Inferior parietal cortex (tissue), 1 donor: ENCODE measurements at regions not wholly inside any gene's neighbourhood (a gene's known extent, or its start where the extent isn't known, plus 50 kb on each side); places are given as distances from the start of the nearest gene placed in this dataset.

Experiments used
- DNase-seq: peaks from one replicate; pipeline ENCODE4 v3.0.0-alpha.2; 2016; ENCODE audit errors: extremely low spot score

GRCh38 chr7:136665878-136666509, 202.5 kb upstream of the CHRM2 start:
- no peak for DNase-seq

- no peak for DNase-seq
Measured at GRCh38 chr7:136664537-136664936, 203.9 kb upstream of the CHRM2 start.

- DNase-seq = no peak
Measured at GRCh38 chr7:136657482-136657921, 210.9 kb upstream of the CHRM2 start.

GRCh38 chr7:136656516-136656915, 211.9 kb upstream of the CHRM2 start:
- DNase-seq = no peak

GRCh38 chr7:136655414-136655813, 213.0 kb upstream of the CHRM2 start:
- DNase-seq = no peak

GRCh38 chr7:136654406-136654805, 214.0 kb upstream of the CHRM2 start:
- no peak for DNase-seq

GRCh38 chr7:136652635-136653370, 215.6 kb upstream of the CHRM2 start:
- no peak for DNase-seq

- peak; percentile 5 for DNase-seq
Measured at GRCh38 chr7:136640977-136641376, 227.5 kb upstream of the CHRM2 start.

- peak; percentile 40 for DNase-seq
Measured at GRCh38 chr7:136637813-136638212, 230.6 kb upstream of the CHRM2 start.

- DNase-seq = no peak
Measured at GRCh38 chr7:136635751-136636150, 232.7 kb upstream of the CHRM2 start.

GRCh38 chr7:136618818-136619217, 249.6 kb upstream of the CHRM2 start:
- DNase-seq = no peak

- DNase-seq = no peak
Measured at GRCh38 chr7:136617176-136617575, 251.3 kb upstream of the CHRM2 start.

- DNase-seq = no peak
Measured at GRCh38 chr7:136605532-136606329, 262.7 kb upstream of the CHRM2 start.

- no peak for DNase-seq
Measured at GRCh38 chr7:136601772-136602171, 266.7 kb upstream of the CHRM2 start.

- no peak for DNase-seq
Measured at GRCh38 chr7:136600475-136600874, 268.0 kb upstream of the CHRM2 start.

- DNase-seq = no peak
Measured at GRCh38 chr7:136594739-136595144, 273.7 kb upstream of the CHRM2 start.

- DNase-seq = no peak
Measured at GRCh38 chr7:136588216-136588615, 280.2 kb upstream of the CHRM2 start.

- no peak for DNase-seq
Measured at GRCh38 chr7:136585954-136586670, 282.3 kb upstream of the CHRM2 start.

GRCh38 chr7:136566491-136566890, 302.0 kb upstream of the CHRM2 start:
- no peak for DNase-seq

- DNase-seq = no peak
Measured at GRCh38 chr7:136555933-136556332, 312.5 kb upstream of the CHRM2 start.

GRCh38 chr7:136551618-136552017, 316.8 kb upstream of the CHRM2 start:
- no peak for DNase-seq

- no peak for DNase-seq
Measured at GRCh38 chr7:136549756-136550155, 318.7 kb upstream of the CHRM2 start.
